HepG2 (cell line): ENCODE measurements at regions not wholly inside any gene's neighbourhood (a gene's known extent, or its start where the extent isn't known, plus 50 kb on each side); places are given as distances from the start of the nearest gene placed in this dataset.

ENCODE experiments used
- ATAC-seq: fragments of 200-7000 bp; cut with Tn5 transposase; 3 replicates; pipeline ENCODE4 v1.9.1; 2020; ENCODE audit warnings: mild to moderate bottlenecking, moderate library complexity
- BruUV-seq: library from RNA; stranded (reverse); fragments of 400-500 nt; replicated peaks from 2 replicates; lab custom pipeline; 2021; lab: Mats Ljungman, UMichigan
- CTCF ChIA-PET: fragments of 300-600 bp; formaldehyde crosslinking; extraction: SDS; loops from one replicate; lab custom pipeline; 2021; ENCODE audit warnings: low total read pairs, inconsistent platforms, low intra/inter-chr PET ratio; lab: Yijun Ruan, JAX
- POLR2A ChIA-PET: fragments of 350-600 bp; sonication (Branson Sonifier 250); formaldehyde crosslinking; loops from one replicate; lab custom pipeline; 2020; ENCODE audit warnings: antibody characterized with exemption, inconsistent platforms; lab: Yijun Ruan, JAX
- DNase-seq: peaks from one replicate; pipeline ENCODE4 v3.0.0-alpha.2; 2015; ENCODE audit warnings: low spot score
- FAIRE-seq: peaks from 3 replicates; lab custom pipeline; 2011; peaks lifted over from hg19 to GRCh38; lab: Jason Lieb, UNC
- H2AFZ ChIP-seq: one replicate; pipeline ENCODE4 v1.6.1; 2011; ENCODE audit warnings: low read length, inconsistent platforms
- H3K27ac ChIP-seq: fragments of 300-600 bp; 3 replicates; pipeline ENCODE4 v1.8.0; 2011; ENCODE audit warnings: mixed run types, mild to moderate bottlenecking, mixed read lengths, low read length, inconsistent platforms; ENCODE audit not compliant: insufficient read depth; ENCODE audit errors: extremely low read length
- H3K27me3 ChIP-seq, 2 experiments: fragments of 200-600 bp in 1 of 2; 2 replicates in 1 of 2; 3 replicates in 1 of 2; pipeline versions ENCODE4 v1.6.0 to v1.8.0; 2011; ENCODE audit warnings: low read length in 2 of 2, mild to moderate bottlenecking in 2 of 2, moderate library complexity in 2 of 2, inconsistent platforms in 1 of 2; ENCODE audit not compliant: insufficient read depth in 2 of 2, control insufficient read depth in 1 of 2
- H3K36me3 ChIP-seq, 2 experiments: fragments of 200-600 bp in 1 of 2; replicated peaks in 1 of 2; 2 replicates in 1 of 2; 3 replicates in 1 of 2; pipeline versions ENCODE4 v1.5.1 to v1.8.0; 2011; ENCODE audit warnings: low read length in 2 of 2, inconsistent platforms in 1 of 2; ENCODE audit not compliant: insufficient read depth in 2 of 2, control insufficient read depth in 1 of 2
- H3K4me1 ChIP-seq: 2 replicates; pipeline ENCODE4 v1.5.1; 2012; ENCODE audit warnings: low read length, inconsistent platforms; ENCODE audit not compliant: insufficient read depth
- H3K4me2 ChIP-seq: 2 replicates; pipeline ENCODE4 v1.6.0; 2011; ENCODE audit warnings: low read depth, low read length, inconsistent platforms
- H3K4me3 ChIP-seq, 3 experiments: fragments of 200-600 bp in 1 of 3; sonication (generic), shearing (Covaris generic) in 1 of 3; replicated peaks in 1 of 3; 2 replicates each; pipeline ENCODE4 v1.5.1; 2011 to 2016; ENCODE audit warnings: low read length in 3 of 3, inconsistent platforms in 2 of 3, low read depth in 2 of 3, mild to moderate bottlenecking in 2 of 3, control low read depth in 1 of 3, mixed read lengths in 1 of 3; ENCODE audit not compliant: insufficient read depth in 1 of 3
- H3K79me2 ChIP-seq: one replicate; pipeline ENCODE4 v1.6.1; 2011; ENCODE audit warnings: low read length, inconsistent platforms; ENCODE audit not compliant: insufficient read depth
- H3K9ac ChIP-seq: 2 replicates; pipeline ENCODE4 v1.6.0; 2011; ENCODE audit warnings: mild to moderate bottlenecking, low read depth, low read length, inconsistent platforms; ENCODE audit not compliant: insufficient read depth
- H3K9me3 ChIP-seq: 2 replicates; pipeline ENCODE4 v1.5.1; 2012; ENCODE audit warnings: mild to moderate bottlenecking, low read length
- H4K20me1 ChIP-seq: 2 replicates; pipeline ENCODE4 v1.6.0; 2011; ENCODE audit warnings: inconsistent platforms, mild to moderate bottlenecking, low read length, moderate library complexity; ENCODE audit not compliant: insufficient read depth
- ESRRA ChIP-seq: sonication (generic); formaldehyde crosslinking; IDR thresholded peaks from 2 replicates; pipeline ENCODE4 v1.5.1; 2020; ENCODE audit warnings: mild to moderate bottlenecking, low read depth, missing genetic modification reagents
- FOSL1 ChIP-seq: sonication (generic); formaldehyde crosslinking; IDR thresholded peaks from 2 replicates; pipeline ENCODE4 v1.9.0; 2021; ENCODE audit warnings: missing genetic modification reagents, borderline replicate concordance
- REL ChIP-seq: sonication (generic); formaldehyde crosslinking; conservative IDR thresholded peaks from 2 replicates; pipeline ENCODE4 v1.8.0; 2022; ENCODE audit warnings: mild to moderate bottlenecking, missing genetic modification reagents, moderate library complexity
- RXRB ChIP-seq: IDR thresholded peaks from 2 replicates; pipeline ENCODE4 v1.6.1; 2016; ENCODE audit warnings: borderline replicate concordance, missing genetic modification reagents, missing compliant biosample characterization
- TBX3 ChIP-seq: fragments of 450-650 bp; IDR thresholded peaks from 2 replicates; pipeline ENCODE4 v1.6.1; 2017; ENCODE audit warnings: antibody characterized with exemption, mild to moderate bottlenecking, inconsistent platforms, borderline replicate concordance
- TMF1 ChIP-seq: sonication (generic); formaldehyde crosslinking; IDR thresholded peaks from 2 replicates; pipeline ENCODE4 v1.8.1; 2022; ENCODE audit warnings: low read depth, missing genetic modification reagents
- ZNF501 ChIP-seq: sonication (generic); formaldehyde crosslinking; IDR thresholded peaks from 2 replicates; pipeline ENCODE4 v1.5.1; 2020; ENCODE audit warnings: mild to moderate bottlenecking, moderate library complexity, missing genetic modification reagents
- ZNF724P ChIP-seq: sonication (generic); formaldehyde crosslinking; IDR thresholded peaks from 2 replicates; pipeline ENCODE4 v1.8.0; 2022; ENCODE audit warnings: missing genetic modification reagents, borderline replicate concordance
- WGBS: methylation state at CpG from one replicate; pipeline ENCODE4 v1.1.6; 2017; ENCODE audit warnings: low lambda C conversion rate; 5-methylcytosine and 5-hydroxymethylcytosine counted together
- in situ Hi-C: cut with HindIII; loops from 2 replicates; pipeline ENCODE4 v1.10.0; 2017; ENCODE audit warnings: low pct_unique_long_range_greater_than_20kb; ENCODE audit not compliant: extremely low pct_ligation_motif_present
- intact Hi-C: fragments of 100-400 bp; cut with micrococcal nuclease; formaldehyde crosslinking; loops from one replicate; pipeline ENCODE4 v1.10.0; 2022; ENCODE audit not compliant: unreplicated experiment
- TF ChIP-seq, protein P1 (sequence below): sonication (generic); formaldehyde crosslinking; IDR thresholded peaks from 2 replicates; pipeline ENCODE4 v1.4.0; 2020; ENCODE audit warnings: missing genetic modification reagents, mild to moderate bottlenecking, borderline replicate concordance
- TF ChIP-seq, protein P2 (sequence below): sonication (generic); formaldehyde crosslinking; conservative IDR thresholded peaks from 2 replicates; pipeline ENCODE4 v1.8.0; 2022; ENCODE audit warnings: missing genetic modification reagents
- TF ChIP-seq, protein P3 (sequence below): sonication (generic); formaldehyde crosslinking; IDR thresholded peaks from 2 replicates; pipeline ENCODE4 v1.4.0; 2020; ENCODE audit warnings: missing genetic modification reagents, borderline replicate concordance

DNA sequence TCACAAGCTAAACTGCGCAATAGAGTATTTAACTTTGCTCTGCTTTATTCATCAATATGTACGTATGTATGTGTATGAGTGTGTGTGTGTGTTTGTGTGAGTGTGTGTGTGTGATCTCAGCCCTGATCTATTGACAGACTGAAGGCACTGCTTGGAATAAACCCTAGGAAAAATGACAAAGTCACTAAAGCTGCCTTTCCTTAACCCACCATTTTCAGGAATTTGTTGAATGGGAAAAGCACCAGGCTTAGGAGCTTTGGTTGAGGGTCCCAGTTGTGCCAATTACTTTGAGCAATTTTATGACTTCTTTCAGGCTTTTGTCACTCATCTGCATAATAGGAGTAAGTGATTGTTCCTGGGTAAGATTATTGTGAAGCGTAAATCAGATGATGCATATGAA, 108.6 kb upstream of the TLR4 start:
- DNase-seq, result no peak
- Histone ChIP-seq H2AFZ (no peak overlapping the region), H3K36me3 (no peaks in the 10 kb centered on the region), H3K4me3 (no peak overlapping the region), H4K20me1 (no peaks in the 10 kb centered on the region), H3K27ac (no peak overlapping the region), H3K4me2 (no peak overlapping the region), H3K79me2 (no peaks in the 10 kb centered on the region), H3K9me3 (peaks cover 17% of the 10 kb centered on the region), H3K9ac (no peak overlapping the region), H3K27me3 (no peaks in the 10 kb centered on the region), H3K4me1 (no peaks in the 10 kb centered on the region)
- ChIA-PET CTCF (no interaction called here), POLR2A (no interaction called here)
- no peak for FAIRE-seq
- no peak for ATAC-seq
- no TSS peak for BruUV-seq
- intact Hi-C loops, result no loop called here
- WGBS, result 46% methylated on average over 3 of the region's 3 CpGs
- in situ Hi-C loops, result no loop called here
- no peak for TF ChIP-seq ZNF501 (CRISPR knock-in tag)
- TF ChIP-seq TMF1 (CRISPR knock-in tag), result no peak
- TF ChIP-seq FOSL1 (CRISPR knock-in tag), result no peak
- no peak for TF ChIP-seq ESRRA (CRISPR knock-in tag)
- TF ChIP-seq, protein P1, sequence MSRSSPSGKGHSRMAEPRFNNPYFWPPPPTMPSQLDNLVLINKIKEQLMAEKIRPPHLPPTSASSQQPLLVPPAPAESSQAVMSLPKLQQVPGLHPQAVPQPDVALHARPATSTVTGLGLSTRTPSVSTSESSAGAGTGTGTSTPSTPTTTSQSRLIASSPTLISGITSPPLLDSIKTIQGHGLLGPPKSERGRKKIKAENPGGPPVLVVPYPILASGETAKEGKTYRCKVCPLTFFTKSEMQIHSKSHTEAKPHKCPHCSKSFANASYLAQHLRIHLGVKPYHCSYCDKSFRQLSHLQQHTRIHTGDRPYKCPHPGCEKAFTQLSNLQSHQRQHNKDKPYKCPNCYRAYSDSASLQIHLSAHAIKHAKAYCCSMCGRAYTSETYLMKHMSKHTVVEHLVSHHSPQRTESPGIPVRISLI, result no peak
- TF ChIP-seq, protein P2, sequence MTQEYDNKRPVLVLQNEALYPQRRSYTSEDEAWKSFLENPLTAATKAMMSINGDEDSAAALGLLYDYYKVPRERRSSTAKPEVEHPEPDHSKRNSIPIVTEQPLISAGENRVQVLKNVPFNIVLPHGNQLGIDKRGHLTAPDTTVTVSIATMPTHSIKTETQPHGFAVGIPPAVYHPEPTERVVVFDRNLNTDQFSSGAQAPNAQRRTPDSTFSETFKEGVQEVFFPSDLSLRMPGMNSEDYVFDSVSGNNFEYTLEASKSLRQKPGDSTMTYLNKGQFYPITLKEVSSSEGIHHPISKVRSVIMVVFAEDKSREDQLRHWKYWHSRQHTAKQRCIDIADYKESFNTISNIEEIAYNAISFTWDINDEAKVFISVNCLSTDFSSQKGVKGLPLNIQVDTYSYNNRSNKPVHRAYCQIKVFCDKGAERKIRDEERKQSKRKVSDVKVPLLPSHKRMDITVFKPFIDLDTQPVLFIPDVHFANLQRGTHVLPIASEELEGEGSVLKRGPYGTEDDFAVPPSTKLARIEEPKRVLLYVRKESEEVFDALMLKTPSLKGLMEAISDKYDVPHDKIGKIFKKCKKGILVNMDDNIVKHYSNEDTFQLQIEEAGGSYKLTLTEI (CRISPR knock-in tag), result no peak
- TF ChIP-seq TBX3, result no peak
- TF ChIP-seq REL (CRISPR knock-in tag), result no peak
- no peak for TF ChIP-seq ZNF724P (CRISPR knock-in tag)
- TF ChIP-seq RXRB (CRISPR knock-in tag), result no peak
- TF ChIP-seq, protein P3, sequence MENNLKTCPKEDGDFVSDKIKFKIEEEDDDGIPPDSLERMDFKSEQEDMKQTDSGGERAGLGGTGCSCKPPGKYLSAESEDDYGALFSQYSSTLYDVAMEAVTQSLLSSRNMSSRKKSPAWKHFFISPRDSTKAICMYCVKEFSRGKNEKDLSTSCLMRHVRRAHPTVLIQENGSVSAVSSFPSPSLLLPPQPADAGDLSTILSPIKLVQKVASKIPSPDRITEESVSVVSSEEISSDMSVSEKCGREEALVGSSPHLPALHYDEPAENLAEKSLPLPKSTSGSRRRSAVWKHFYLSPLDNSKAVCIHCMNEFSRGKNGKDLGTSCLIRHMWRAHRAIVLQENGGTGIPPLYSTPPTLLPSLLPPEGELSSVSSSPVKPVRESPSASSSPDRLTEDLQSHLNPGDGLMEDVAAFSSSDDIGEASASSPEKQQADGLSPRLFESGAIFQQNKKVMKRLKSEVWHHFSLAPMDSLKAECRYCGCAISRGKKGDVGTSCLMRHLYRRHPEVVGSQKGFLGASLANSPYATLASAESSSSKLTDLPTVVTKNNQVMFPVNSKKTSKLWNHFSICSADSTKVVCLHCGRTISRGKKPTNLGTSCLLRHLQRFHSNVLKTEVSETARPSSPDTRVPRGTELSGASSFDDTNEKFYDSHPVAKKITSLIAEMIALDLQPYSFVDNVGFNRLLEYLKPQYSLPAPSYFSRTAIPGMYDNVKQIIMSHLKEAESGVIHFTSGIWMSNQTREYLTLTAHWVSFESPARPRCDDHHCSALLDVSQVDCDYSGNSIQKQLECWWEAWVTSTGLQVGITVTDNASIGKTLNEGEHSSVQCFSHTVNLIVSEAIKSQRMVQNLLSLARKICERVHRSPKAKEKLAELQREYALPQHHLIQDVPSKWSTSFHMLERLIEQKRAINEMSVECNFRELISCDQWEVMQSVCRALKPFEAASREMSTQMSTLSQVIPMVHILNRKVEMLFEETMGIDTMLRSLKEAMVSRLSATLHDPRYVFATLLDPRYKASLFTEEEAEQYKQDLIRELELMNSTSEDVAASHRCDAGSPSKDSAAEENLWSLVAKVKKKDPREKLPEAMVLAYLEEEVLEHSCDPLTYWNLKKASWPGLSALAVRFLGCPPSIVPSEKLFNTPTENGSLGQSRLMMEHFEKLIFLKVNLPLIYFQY (CRISPR knock-in tag), result no peak
